ENCODE measurements at regions not wholly inside any gene's neighbourhood (a gene's known extent, or its start where the extent isn't known, plus 50 kb on each side); places are given as distances from the start of the nearest gene placed in this dataset.

DNA sequence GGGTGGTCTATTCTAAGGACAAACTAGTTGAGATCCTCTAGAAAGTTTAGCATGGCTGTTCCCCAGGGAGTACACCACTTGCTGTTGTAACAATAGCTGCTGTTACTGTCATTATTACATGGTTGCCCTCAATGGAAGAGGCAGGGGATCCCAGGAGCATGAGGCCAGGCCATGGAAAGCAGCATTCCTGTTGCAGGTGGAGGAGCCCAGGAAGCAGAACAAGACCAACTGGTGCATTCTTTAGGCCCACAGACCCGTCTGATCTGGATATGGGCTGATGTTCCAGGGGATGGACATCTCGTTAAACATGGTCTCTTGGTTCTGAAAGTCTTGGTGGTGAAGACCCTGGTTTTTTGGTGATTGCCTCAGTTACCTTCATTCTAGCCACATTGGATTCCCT lies 109.2 kb upstream of the WSCD2 start:
- Histone ChIP-seq H3K4me3 (no peak overlapping the region), H3K27ac (no peak overlapping the region)

DNA sequence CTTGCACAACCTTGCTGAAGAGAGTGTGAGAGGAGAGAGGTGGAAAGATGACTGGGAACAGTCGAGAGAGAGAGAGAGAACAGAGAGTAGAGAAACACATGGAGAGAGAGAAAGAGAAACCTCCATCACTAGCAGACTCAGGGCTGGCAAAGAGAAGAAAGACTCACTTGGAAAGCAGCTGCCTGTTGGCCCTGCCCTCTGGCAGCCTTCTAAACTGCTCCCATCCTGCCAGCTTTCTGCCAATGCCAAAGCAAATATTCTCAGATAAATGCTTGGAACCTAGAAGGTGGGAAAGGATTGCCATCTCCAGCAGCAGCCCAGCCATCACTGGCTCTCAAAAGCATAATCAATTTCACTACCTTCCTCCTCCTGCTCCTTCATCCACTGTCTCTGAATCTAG lies 107.9 kb upstream of the WSCD2 start:
- Histone ChIP-seq H3K27ac (no peak overlapping the region), H3K4me3 (no peak overlapping the region)

- no peak overlapping the region for H3K4me3 ChIP-seq
- no peak overlapping the region for H3K27ac ChIP-seq
Observed at GRCh38 chr12:108021949-108022522, 107.1 kb upstream of the WSCD2 start.

GRCh38 chr12:108029051-108029835 lies 99.8 kb upstream of the WSCD2 start:
- Histone ChIP-seq H3K27ac (no peak overlapping the region), H3K4me3 (no peak overlapping the region)

DNA sequence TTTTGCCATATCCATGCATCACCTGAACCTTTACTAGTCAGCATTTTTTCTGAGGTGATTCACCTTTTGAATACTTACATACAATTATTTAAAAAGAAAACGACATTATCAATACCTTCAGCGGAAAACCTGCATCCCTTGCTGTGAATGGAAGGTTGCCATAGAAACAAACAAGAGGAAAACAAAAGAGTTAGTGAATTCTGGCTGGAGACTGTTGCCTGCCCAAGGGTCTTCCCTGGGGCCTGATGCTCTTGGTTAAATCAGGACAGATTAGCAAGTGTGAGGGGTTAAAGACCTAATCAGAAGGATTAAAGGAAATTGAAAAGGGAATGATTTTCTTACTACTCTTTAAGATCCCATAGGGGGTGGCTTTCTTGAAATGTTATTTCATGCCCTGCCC lies 96.0 kb upstream of the WSCD2 start:
- Histone ChIP-seq H3K27ac (no peak overlapping the region), H3K4me3 (no peak overlapping the region)

GRCh38 chr12:108035372-108035771 lies 93.7 kb upstream of the WSCD2 start:
- Histone ChIP-seq H3K4me3 (no peak overlapping the region), H3K27ac (no peak overlapping the region)

DNA sequence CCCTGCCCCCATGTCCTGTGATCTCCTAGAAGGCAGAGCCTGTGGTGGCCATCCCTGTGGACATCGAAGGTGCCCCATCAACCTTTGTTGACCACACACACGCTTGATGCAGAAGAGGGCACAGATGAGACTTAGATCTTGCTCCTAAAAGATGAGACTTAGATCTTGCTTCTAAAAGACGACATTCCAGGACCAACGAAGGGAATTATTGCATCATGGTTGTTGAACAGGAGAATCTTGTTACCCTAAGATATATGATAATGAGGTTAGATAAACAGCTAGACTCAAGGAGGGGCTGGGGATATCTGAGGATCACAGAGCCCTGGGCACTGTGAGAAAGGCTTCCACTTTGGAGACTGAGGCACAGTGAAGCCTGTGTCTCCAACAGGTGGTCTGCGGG lies 91.1 kb upstream of the WSCD2 start:
- Histone ChIP-seq H3K4me3 (no peak overlapping the region), H3K27ac (no peak overlapping the region)

- Histone ChIP-seq H3K4me3 (no peak overlapping the region), H3K27ac (no peak overlapping the region)
Observed at GRCh38 chr12:108039794-108040193, 89.3 kb upstream of the WSCD2 start.

- H3K4me3 ChIP-seq, result no peak overlapping the region
- no peak overlapping the region for H3K27ac ChIP-seq
Observed at GRCh38 chr12:108040947-108041346, 88.1 kb upstream of the WSCD2 start.

- Histone ChIP-seq H3K4me3 (no peak overlapping the region), H3K27ac (no peak overlapping the region)
Observed at GRCh38 chr12:108043286-108043685, 85.8 kb upstream of the WSCD2 start.

DNA sequence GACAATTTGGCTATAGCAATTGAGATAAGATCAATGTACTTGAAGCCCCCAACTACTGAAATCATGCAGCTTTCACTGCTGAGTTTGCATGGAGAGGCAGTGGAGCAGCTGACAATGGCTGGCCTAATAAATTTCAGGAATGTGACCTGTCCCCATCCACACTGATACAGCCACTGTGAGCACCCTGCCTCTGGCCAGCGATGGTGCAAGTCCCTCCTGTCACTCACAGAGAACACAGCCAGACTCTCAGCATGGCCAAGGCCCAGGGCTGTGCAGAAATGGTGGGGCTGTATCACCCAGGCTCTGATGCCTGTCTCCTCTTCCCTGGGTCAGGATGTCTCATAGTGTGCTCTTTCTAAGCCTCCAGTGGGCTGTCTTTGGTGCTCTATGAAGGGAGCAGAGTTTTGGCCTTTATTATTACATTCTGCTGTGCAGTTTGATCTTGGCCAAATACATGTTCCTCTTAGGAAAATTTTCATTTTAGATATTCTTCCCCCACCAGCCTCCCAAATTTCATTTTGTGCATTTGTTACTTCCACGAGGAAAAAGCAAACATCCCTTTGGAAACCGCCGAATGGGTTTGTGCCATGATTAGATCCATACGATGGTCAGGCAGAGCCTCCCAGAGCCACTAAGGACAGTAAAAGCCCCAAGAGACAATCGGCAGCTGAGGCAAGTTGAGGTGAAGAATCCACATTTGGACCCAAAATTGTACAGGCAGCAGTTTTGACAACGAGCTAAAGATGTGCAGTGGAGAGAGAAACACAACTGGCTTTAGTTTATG lies 85.1 kb upstream of the WSCD2 start:
- no peak overlapping the region for H3K27ac ChIP-seq
- no peak overlapping the region for H3K4me3 ChIP-seq

DNA sequence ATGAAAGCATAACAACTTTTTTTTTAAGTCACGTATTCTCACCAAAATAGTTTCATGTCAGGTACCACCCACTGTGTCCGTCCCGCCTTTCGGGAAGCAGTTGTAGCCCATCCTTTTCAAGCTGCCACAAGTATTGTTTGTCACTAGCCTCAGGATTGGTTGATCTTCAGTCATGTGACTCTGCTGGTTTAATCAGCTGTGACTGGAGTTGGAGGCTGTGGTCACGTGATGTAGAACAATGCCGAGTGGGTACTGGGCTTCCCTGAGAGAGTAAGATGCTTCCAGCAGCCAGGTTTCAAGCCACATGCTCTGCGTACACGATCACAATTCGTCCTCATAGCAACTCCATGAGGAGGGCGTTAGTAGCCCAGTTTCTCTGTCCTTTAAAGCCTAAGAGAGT lies 83.0 kb upstream of the WSCD2 start:
- Histone ChIP-seq H3K27ac (peak overlapping the region in 1 of 21 experiments; percentile 52), H3K4me3 (no peak overlapping the region)

- Histone ChIP-seq H3K27ac (peak overlapping the region in 3 of 21 experiments; percentile 39 to 52 (median 43)), H3K4me3 (no peak overlapping the region)
Observed at GRCh38 chr12:108046650-108047049, 82.4 kb upstream of the WSCD2 start.

DNA sequence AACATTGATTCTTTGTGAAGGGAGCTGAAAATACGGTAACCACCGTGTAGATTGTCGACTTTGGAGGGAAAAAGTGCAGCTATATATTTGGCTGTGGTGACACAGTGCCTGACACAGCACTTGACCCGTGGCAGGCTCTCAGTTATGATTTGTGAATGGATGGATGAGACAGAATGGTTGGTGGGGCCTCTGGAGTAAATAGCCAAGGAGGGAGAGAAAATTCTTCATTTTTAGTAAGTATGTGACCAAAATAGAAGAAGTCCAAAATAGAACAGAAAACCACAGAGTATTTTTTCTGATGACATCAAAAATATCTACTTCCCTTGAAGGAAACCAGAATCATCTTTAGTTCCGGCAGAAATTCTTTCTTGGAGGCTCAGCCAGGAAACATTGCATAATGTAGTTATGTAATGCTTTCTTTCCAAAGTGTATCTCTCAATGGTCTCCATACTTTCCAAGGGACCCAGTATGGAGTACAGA lies 82.0 kb upstream of the WSCD2 start:
- Histone ChIP-seq H3K27ac (peak overlapping the region in 3 of 21 experiments; percentile 39 to 52 (median 43)), H3K4me3 (no peak overlapping the region)

DNA sequence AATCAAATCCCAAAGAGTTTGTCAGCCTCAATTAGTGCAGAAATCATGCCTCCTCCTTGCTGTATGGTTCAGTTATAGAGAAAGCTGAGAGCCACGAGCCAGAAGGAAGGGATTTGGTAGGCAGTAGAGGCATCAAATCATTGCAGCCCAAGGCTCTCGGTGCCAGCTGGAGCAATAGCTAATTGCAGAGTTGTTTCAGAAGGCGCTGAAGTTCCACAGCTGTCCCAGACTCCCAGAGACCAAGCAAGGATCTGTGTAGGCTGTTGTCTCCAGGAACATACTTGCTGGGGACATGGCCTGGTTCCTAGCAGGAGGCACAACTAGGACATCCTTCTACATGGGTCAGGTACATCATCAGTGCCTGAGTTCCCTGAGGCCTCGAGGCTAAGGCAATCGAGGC lies 80.4 kb upstream of the WSCD2 start:
- Histone ChIP-seq H3K27ac (no peak overlapping the region), H3K4me3 (no peak overlapping the region)

DNA sequence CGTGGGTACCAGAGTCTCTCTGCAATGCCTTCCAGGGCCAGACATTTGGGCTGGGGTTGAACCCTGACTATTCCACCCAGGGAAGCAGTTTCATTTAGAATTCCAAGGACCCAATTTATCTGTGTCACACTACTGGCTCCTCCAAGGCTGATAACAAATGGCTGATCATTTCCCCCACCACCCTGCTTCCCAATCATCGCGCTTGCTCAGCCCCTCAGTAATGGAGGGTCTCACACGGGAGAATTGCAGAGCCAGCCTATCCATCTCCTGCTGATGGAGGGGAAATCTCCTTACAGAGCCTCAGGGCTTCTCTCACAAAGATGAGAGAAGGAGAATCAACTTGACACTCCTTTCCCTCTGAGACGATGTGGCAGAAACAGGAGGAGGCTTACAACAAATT lies 78.4 kb upstream of the WSCD2 start:
- Histone ChIP-seq H3K4me3 (no peak overlapping the region), H3K27ac (no peak overlapping the region)

DNA sequence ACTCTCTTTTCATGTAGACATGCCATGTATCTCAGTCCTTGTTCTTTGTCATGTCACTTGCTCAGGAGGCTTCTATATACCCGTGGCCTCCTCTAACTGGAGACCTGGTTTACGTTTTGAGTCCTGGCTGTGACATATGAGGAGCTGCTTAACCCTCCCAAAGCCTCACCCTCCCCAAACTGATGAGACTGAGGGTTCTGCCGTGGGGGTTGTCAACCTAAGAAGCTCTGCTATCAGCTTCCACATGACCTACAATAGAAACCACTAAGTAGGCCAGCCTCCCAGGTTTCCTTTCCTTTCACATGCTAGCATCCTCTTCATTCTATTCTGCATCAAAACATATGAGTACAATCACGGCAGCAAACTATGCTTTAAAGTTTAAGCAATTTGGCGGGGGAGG lies 76.8 kb upstream of the WSCD2 start:
- Histone ChIP-seq H3K4me3 (no peak overlapping the region), H3K27ac (no peak overlapping the region)

GRCh38 chr12:108053512-108053911 lies 75.6 kb upstream of the WSCD2 start:
- no peak overlapping the region for H3K4me3 ChIP-seq
- no peak overlapping the region for H3K27ac ChIP-seq

- no peak overlapping the region for H3K4me3 ChIP-seq
Observed at GRCh38 chr12:108054496-108054895, 74.6 kb upstream of the WSCD2 start.

DNA sequence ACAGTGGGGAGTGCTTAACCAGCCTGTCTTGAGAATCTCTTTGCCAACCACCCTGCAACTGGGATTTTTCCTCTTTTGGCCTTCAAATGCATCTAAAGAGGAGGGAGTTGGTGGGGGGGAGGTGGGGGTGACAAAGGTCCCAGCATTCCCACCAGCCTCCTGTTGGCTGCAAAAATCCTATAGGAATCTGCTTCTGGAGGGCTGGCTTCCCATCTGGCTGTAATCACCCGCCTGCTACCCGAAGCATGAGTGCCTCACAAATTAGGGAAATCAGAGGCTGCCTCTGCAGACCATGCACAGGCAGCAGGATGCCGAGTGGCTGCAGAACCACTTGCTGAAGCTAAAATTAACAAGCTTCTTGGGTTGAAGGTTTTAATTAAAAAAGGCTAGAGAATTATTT lies 73.9 kb upstream of the WSCD2 start:
- Histone ChIP-seq H3K4me3 (no peak overlapping the region), H3K27ac (no peak overlapping the region)

More at GRCh38 chr12:108054496-108054895, 74.6 kb upstream of the WSCD2 start:
- H3K27ac ChIP-seq, result no peak overlapping the region

- Histone ChIP-seq H3K27ac (no peak overlapping the region), H3K4me3 (no peak overlapping the region)
Observed at GRCh38 chr12:108060067-108060466, 69.0 kb upstream of the WSCD2 start.
